Motor neuron (in vitro differentiated cells): ENCODE measurements at regions not wholly inside any gene's neighbourhood (a gene's known extent, or its start where the extent isn't known, plus 50 kb on each side); places are given as distances from the start of the nearest gene placed in this dataset.
"Not testable (repeated sequence)": the region's sequence is repeated elsewhere in the genome, so short reads cannot be mapped to it uniquely, and the experiment has no call there.

Source experiments
- ATAC-seq, 8 experiments: fragments of 200-7000 bp; cut with Tn5 transposase; replicated peaks in 6 of 8; 2 replicates each; pipeline ENCODE4 v1.8.0; 2021; ENCODE audit warnings: mild to moderate bottlenecking in 8 of 8, moderate library complexity in 8 of 8
- H3K27ac ChIP-seq, 2 donors: fragments of 250-450 bp; sonication (Bioruptor Pico); 2 replicates each; pipeline ENCODE4 v1.9.0; 2021; ENCODE audit warnings: antibody characterized with exemption in 2 of 2, mild to moderate bottlenecking in 2 of 2, moderate library complexity in 1 of 2
- H3K4me1 ChIP-seq, 2 donors: fragments of 250-450 bp; sonication (Bioruptor Pico); replicated peaks in 1 of 2; 2 replicates each; pipeline ENCODE4 v1.6.1; 2021; ENCODE audit warnings: antibody characterized with exemption in 2 of 2, mild to moderate bottlenecking in 2 of 2, moderate library complexity in 1 of 2
- H3K4me3 ChIP-seq, 5 donors: fragments of 250-450 bp; sonication (Bioruptor Pico); 2 replicates each; pipeline ENCODE4 v1.9.0; 2021; ENCODE audit warnings: antibody characterized with exemption in 5 of 5, mild to moderate bottlenecking in 5 of 5, moderate library complexity in 4 of 5
- WGBS, 10 experiments: fragments of 450-650 bp; shearing (Covaris generic); methylation state at CpG; one replicate each; pipeline ENCODE4 v1.0.0; 2022; 5-methylcytosine and 5-hydroxymethylcytosine counted together
- in situ Hi-C, 9 experiments: fragments of 400-800 bp; cut with MboI; loops; one replicate each; pipeline ENCODE4 v1.15.0; 2021; ENCODE audit warnings: low sequenced_read_pairs in 9 of 9, low pct_unique_long_range_greater_than_20kb in 2 of 9; ENCODE audit not compliant: unreplicated experiment in 9 of 9

- Histone ChIP-seq H3K4me1 (peaks cover 12 to 20% of the 10 kb centered on the region in 2 donors), H3K4me3 (no peak overlapping the region), H3K27ac (no peak overlapping the region)
- in situ Hi-C loops = no loop called here
- no peak for ATAC-seq
- WGBS, 10 experiments = 62 to 100% (median 81%) methylated on average over 1 to 2 of the region's 2 CpGs; no CpG with 5 or more reads in 1 of the 10 experiments
Measured at GRCh38 chr4:79160962-79161361, 164.9 kb downstream of the NAA11 start.

- WGBS, 10 experiments = 36 to 100% (median 88%) methylated on average over 1 to 2 of the region's 2 CpGs; no CpG with 5 or more reads in 1 of the 10 experiments
- H3K4me1 ChIP-seq, in situ Hi-C loops, ATAC-seq, H3K4me3 ChIP-seq, H3K27ac ChIP-seq: not testable (repeated sequence)
Measured at GRCh38 chr4:79158705-79159104, 167.2 kb downstream of the NAA11 start.

- no peak for ATAC-seq
- no peak overlapping the region for H3K27ac ChIP-seq
- 20 to 92% (median 73%) methylated on average over 1 to 3 of the region's 3 CpGs for WGBS, 10 experiments
- no peak overlapping the region for H3K4me3 ChIP-seq
- in situ Hi-C loops = no loop called here
- H3K4me1 ChIP-seq = no peaks in the 10 kb centered on the region
Measured at GRCh38 chr4:79155336-79155735, 170.5 kb downstream of the NAA11 start.

GRCh38 chr4:79150820-79151416 lies 174.9 kb downstream of the NAA11 start:
- no peak for ATAC-seq
- in situ Hi-C loops = no loop called here
- H3K4me1 ChIP-seq = no peaks in the 10 kb centered on the region
- H3K4me3 ChIP-seq = no peak overlapping the region
- H3K27ac ChIP-seq = no peak overlapping the region

GRCh38 chr4:79148369-79148768 lies 177.5 kb downstream of the NAA11 start:
- WGBS, 10 experiments = 54 to 100% (median 82%) methylated on average over 1 to 2 of the region's 2 CpGs
- H3K4me1 ChIP-seq = no peaks in the 10 kb centered on the region
- in situ Hi-C loops = no loop called here
- H3K27ac ChIP-seq = no peak overlapping the region
- no peak for ATAC-seq
- H3K4me3 ChIP-seq = no peak overlapping the region

GRCh38 chr4:79147251-79147650 lies 178.6 kb downstream of the NAA11 start:
- WGBS, 10 experiments = 14 to 100% (median 100%) methylated on average over 1 of the region's 1 CpG; no CpG with 5 or more reads in 3 of the 10 experiments

GRCh38 chr4:79141530-79141929 lies 184.3 kb downstream of the NAA11 start:
- Histone ChIP-seq H3K4me3 (no peak overlapping the region), H3K27ac (no peak overlapping the region), H3K4me1 (no peaks in the 10 kb centered on the region)
- peak in 3 of 8 experiments; percentile 91 to 96 (median 93) for ATAC-seq
- WGBS, 10 experiments = 0 to 60% (median 45%) methylated on average over 1 to 2 of the region's 3 CpGs; no CpG with 5 or more reads in 6 of the 10 experiments
- in situ Hi-C loops = no loop called here

More at GRCh38 chr4:79147251-79147650, 178.6 kb downstream of the NAA11 start:
- H3K27ac ChIP-seq = no peak overlapping the region
- H3K4me1 ChIP-seq = no peaks in the 10 kb centered on the region
- in situ Hi-C loops = no loop called here
- ATAC-seq = peak in 2 of 8 experiments; percentile 51 to 67
- H3K4me3 ChIP-seq = no peak overlapping the region

GRCh38 chr4:79134767-79135166 lies 191.1 kb downstream of the NAA11 start:
- Histone ChIP-seq H3K4me3 (no peak overlapping the region), H3K27ac (no peak overlapping the region), H3K4me1 (no peaks in the 10 kb centered on the region)
- ATAC-seq = no peak
- in situ Hi-C loops = no loop called here

GRCh38 chr4:79132826-79133225 lies 193.0 kb downstream of the NAA11 start:
- no peak overlapping the region for H3K27ac ChIP-seq
- in situ Hi-C loops = no loop called here
- no peak for ATAC-seq
- H3K4me3 ChIP-seq = no peak overlapping the region
- H3K4me1 ChIP-seq = no peaks in the 10 kb centered on the region
- 29 to 100% (median 80%) methylated on average over 1 of the region's 1 CpG; no CpG with 5 or more reads in 3 of the 10 experiments for WGBS, 10 experiments

GRCh38 chr4:79121875-79122358 lies 182.7 kb upstream of the PAQR3 start:
- Histone ChIP-seq H3K4me1 (no peaks in the 10 kb centered on the region), H3K4me3 (no peak overlapping the region), H3K27ac (no peak overlapping the region)
- 63 to 96% (median 85%) methylated on average over 1 to 5 of the region's 27 CpGs; no CpG with 5 or more reads in 6 of the 10 experiments for WGBS, 10 experiments
- ATAC-seq = no peak
- in situ Hi-C loops = no loop called here

GRCh38 chr4:79121223-79121622 lies 182.0 kb upstream of the PAQR3 start:
- Histone ChIP-seq H3K4me1 (no peaks in the 10 kb centered on the region), H3K4me3 (no peak overlapping the region), H3K27ac (no peak overlapping the region)
- no peak for ATAC-seq
- 0 to 100% (median 60%) methylated on average over 1 of the region's 1 CpG; no CpG with 5 or more reads in 1 of the 10 experiments for WGBS, 10 experiments
- in situ Hi-C loops = no loop called here

- H3K27ac ChIP-seq, ATAC-seq, in situ Hi-C loops, H3K4me1 ChIP-seq, H3K4me3 ChIP-seq: not testable (repeated sequence)
- WGBS, 10 experiments = 50 to 100% (median 97%) methylated on average over 1 to 4 of the region's 4 CpGs; no CpG with 5 or more reads in 3 of the 10 experiments
Measured at GRCh38 chr4:79117051-79117450, 177.8 kb upstream of the PAQR3 start.

GRCh38 chr4:79107014-79107413 lies 167.8 kb upstream of the PAQR3 start:
- H3K4me3 ChIP-seq = no peak overlapping the region
- ATAC-seq = no peak
- in situ Hi-C loops = no loop called here
- H3K4me1 ChIP-seq = peaks cover 0 to 3% of the 10 kb centered on the region in 2 donors
- no peak overlapping the region for H3K27ac ChIP-seq
- WGBS, 10 experiments = 60 to 100% (median 100%) methylated on average over 1 of the region's 1 CpG; no CpG with 5 or more reads in 5 of the 10 experiments
